ENCODE measurements at regions not wholly inside any gene's neighbourhood (a gene's known extent, or its start where the extent isn't known, plus 50 kb on each side); places are given as distances from the start of the nearest gene placed in this dataset.

GRCh38 chr12:19704966-19705365 is 265.7 kb downstream of the AEBP2 start:
- CTCF ChIA-PET (ENCODE audit: low intra/inter-chr PET ratio) = no interaction called here
- H3K27me3 ChIP-seq (ENCODE audit: control insufficient read depth in 2 of 2, insufficient read depth in 2 of 2, low read length in 2 of 2) = no peaks in the 10 kb centered on the region
- H3K4me1 ChIP-seq (replicated peaks in 1 of 2; ENCODE audit: control insufficient read depth in 2 of 2, insufficient read depth in 2 of 2, low read length in 2 of 2) = no peaks in the 10 kb centered on the region
- 0% methylated on average over 1 of the region's 1 CpG for WGBS (ENCODE audit: insufficient coverage, low coverage, missing lambda C conversion rate)
- POLR2A ChIA-PET = no interaction called here
- no peak for ATAC-seq
- no peak overlapping the region for H2AFZ ChIP-seq (ENCODE audit: low read depth, low read length)
- no peaks in the 10 kb centered on the region for H3K9me1 ChIP-seq (ENCODE audit: control insufficient read depth, insufficient read depth, low read length)
- in situ Hi-C loops (cut with MboI) = no loop called here
- no peaks in the 10 kb centered on the region for H3K36me3 ChIP-seq (ENCODE audit: control insufficient read depth, insufficient read depth, low read length)
- H3K9ac ChIP-seq (ENCODE audit: insufficient read depth in 1 of 2, low read depth in 2 of 2, low read length in 2 of 2) = no peak overlapping the region
- no peak overlapping the region for H3K4me3 ChIP-seq
- no peak overlapping the region for H3K27ac ChIP-seq (ENCODE audit: extremely low read depth, low read depth, low read length)
- no peak overlapping the region for H3K4me2 ChIP-seq (ENCODE audit: insufficient read depth, low read length)
- intact Hi-C loops (cut with micrococcal nuclease) = no loop called here
- DNase-seq (ENCODE audit: extremely low read depth in 1 of 4, low spot score in 3 of 4) = no peak
- BruUV-seq (replicated peaks) = no TSS peak
- TF ChIP-seq THRB (CRISPR knock-in tag; conservative IDR thresholded peaks at IDR 0.05) = no peak
- FAIRE-seq = no peak
- H3K79me2 ChIP-seq (ENCODE audit: control insufficient read depth, insufficient read depth, low read length) = no peaks in the 10 kb centered on the region
- H3K9me3 ChIP-seq (replicated peaks; ENCODE audit: control insufficient read depth, insufficient read depth, low read depth, low read length) = no peaks in the 10 kb centered on the region
- no peaks in the 10 kb centered on the region for H4K20me1 ChIP-seq (replicated peaks; ENCODE audit: control insufficient read depth, insufficient read depth, low read length)

- no TSS peak for BruUV-seq (replicated peaks)
- H3K79me2 ChIP-seq (ENCODE audit: control insufficient read depth, insufficient read depth, low read length) = no peaks in the 10 kb centered on the region
- no peaks in the 10 kb centered on the region for H4K20me1 ChIP-seq (replicated peaks; ENCODE audit: control insufficient read depth, insufficient read depth, low read length)
- H3K4me2 ChIP-seq (ENCODE audit: insufficient read depth, low read length) = no peak overlapping the region
- no peak overlapping the region for H3K9ac ChIP-seq (ENCODE audit: insufficient read depth in 1 of 2, low read depth in 2 of 2, low read length in 2 of 2)
- H3K27me3 ChIP-seq (ENCODE audit: control insufficient read depth in 2 of 2, insufficient read depth in 2 of 2, low read length in 2 of 2) = no peaks in the 10 kb centered on the region
- intact Hi-C loops (cut with micrococcal nuclease) = no loop called here
- no peaks in the 10 kb centered on the region for H3K9me1 ChIP-seq (ENCODE audit: control insufficient read depth, insufficient read depth, low read length)
- no peak overlapping the region for H2AFZ ChIP-seq (ENCODE audit: low read depth, low read length)
- 0% methylated on average over 1 of the region's 1 CpG for WGBS (ENCODE audit: insufficient coverage, low coverage, missing lambda C conversion rate)
- ChIA-PET POLR2A (no interaction called here), CTCF (ENCODE audit: low intra/inter-chr PET ratio) (no interaction called here)
- no peaks in the 10 kb centered on the region for H3K36me3 ChIP-seq (ENCODE audit: control insufficient read depth, insufficient read depth, low read length)
- ATAC-seq (no peak), FAIRE-seq (no peak), DNase-seq (ENCODE audit: extremely low read depth in 1 of 4, low spot score in 3 of 4) (no peak)
- in situ Hi-C loops (cut with MboI) = no loop called here
- no peaks in the 10 kb centered on the region for H3K9me3 ChIP-seq (replicated peaks; ENCODE audit: control insufficient read depth, insufficient read depth, low read depth, low read length)
- H3K4me3 ChIP-seq = no peak overlapping the region
- no peak overlapping the region for H3K27ac ChIP-seq (ENCODE audit: extremely low read depth, low read depth, low read length)
- no peaks in the 10 kb centered on the region for H3K4me1 ChIP-seq (replicated peaks in 1 of 2; ENCODE audit: control insufficient read depth in 2 of 2, insufficient read depth in 2 of 2, low read length in 2 of 2)
- TF ChIP-seq FOXP4 (CRISPR knock-in tag; IDR thresholded peaks at IDR 0.05; ENCODE audit: borderline replicate concordance) = no peak
- TF ChIP-seq CHAMP1 (IDR thresholded peaks at IDR 0.05) = no peak
- TF ChIP-seq TEAD1 (CRISPR knock-in tag; IDR thresholded peaks at IDR 0.05) = no peak
- TF ChIP-seq BHLHE40 (IDR thresholded peaks at IDR 0.05; ENCODE audit: low read length) = no peak
- no peak for TF ChIP-seq THAP7 (CRISPR knock-in tag; IDR thresholded peaks at IDR 0.05)
These were observed 267.6 kb downstream of the AEBP2 start for GRCh38 chr12:19706936-19707335.

All from K562 (cell line).